Ascending aorta (tissue), 2 donors: ENCODE measurements at regions not wholly inside any gene's neighbourhood (a gene's known extent, or its start where the extent isn't known, plus 50 kb on each side); places are given as distances from the start of the nearest gene placed in this dataset.

Source experiments
- DNase-seq, 2 donors: peaks; one replicate each; pipeline ENCODE4 v3.0.0-alpha.2; 2019; ENCODE audit warnings: low spot score in 2 of 2
- H3K27ac ChIP-seq, 2 donors: fragments of 200-600 bp; sonication (generic); one replicate each; pipeline ENCODE4 v1.5.1; 2016 to 2017; ENCODE audit warnings: mild to moderate bottlenecking in 1 of 2
- H3K27me3 ChIP-seq: fragments of 200-600 bp; sonication (generic); one replicate; pipeline ENCODE4 v1.5.1; 2017
- H3K36me3 ChIP-seq, 2 donors: fragments of 200-600 bp; sonication (generic); one replicate each; pipeline ENCODE4 v1.5.1; 2016
- H3K4me1 ChIP-seq, 2 donors: fragments of 200-600 bp; sonication (generic); one replicate each; pipeline ENCODE4 v1.5.1; 2016 to 2017; ENCODE audit warnings: mild to moderate bottlenecking in 1 of 2
- H3K4me3 ChIP-seq, 2 donors: fragments of 200-600 bp; sonication (generic); one replicate each; pipeline ENCODE4 v1.5.1; 2016 to 2017; ENCODE audit warnings: mild to moderate bottlenecking in 1 of 2
- H3K9me3 ChIP-seq, 2 donors: fragments of 200-600 bp; sonication (generic); one replicate each; pipeline ENCODE4 v1.5.1; 2016
- intact Hi-C: fragments of 100-400 bp; cut with DNase I; formaldehyde crosslinking; loops from one replicate; pipeline ENCODE4 v1.15.1; 2023
- TF ChIP-seq, protein P1 (sequence below), 3 experiments: fragments of 200-600 bp in 2 of 3; fragments of 450-650 bp in 1 of 3; sonication (generic) in 2 of 3; IDR thresholded peaks; one replicate each; pipeline ENCODE4 v1.5.1; 2016 to 2019; ENCODE audit warnings: antibody characterized with exemption in 3 of 3, mild to moderate bottlenecking in 1 of 3, moderate library complexity in 1 of 3

DNA sequence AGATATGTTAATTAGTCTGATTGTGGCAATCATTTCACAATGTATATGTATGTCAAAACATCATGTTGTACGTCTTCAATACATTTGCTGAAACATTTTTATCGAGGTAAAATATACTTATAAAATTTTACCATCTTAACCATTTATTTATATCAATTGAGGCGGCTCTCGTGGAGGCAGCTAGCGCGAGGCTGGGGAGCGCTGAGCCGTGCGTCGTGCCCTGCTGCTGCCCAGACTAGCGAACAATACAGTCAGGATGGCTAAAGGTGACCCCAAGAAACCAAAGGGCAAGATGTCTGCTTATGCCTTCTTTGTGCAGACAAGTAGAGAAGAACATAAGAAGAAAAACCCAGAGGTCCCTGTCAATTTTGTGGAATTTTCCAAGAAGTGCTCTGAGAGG, 202.5 kb upstream of the PBX1 start:
- no peaks in the 10 kb centered on the region for H3K9me3 ChIP-seq
- no peaks in the 10 kb centered on the region for H3K27me3 ChIP-seq
- no peak for DNase-seq
- TF ChIP-seq, protein P1, sequence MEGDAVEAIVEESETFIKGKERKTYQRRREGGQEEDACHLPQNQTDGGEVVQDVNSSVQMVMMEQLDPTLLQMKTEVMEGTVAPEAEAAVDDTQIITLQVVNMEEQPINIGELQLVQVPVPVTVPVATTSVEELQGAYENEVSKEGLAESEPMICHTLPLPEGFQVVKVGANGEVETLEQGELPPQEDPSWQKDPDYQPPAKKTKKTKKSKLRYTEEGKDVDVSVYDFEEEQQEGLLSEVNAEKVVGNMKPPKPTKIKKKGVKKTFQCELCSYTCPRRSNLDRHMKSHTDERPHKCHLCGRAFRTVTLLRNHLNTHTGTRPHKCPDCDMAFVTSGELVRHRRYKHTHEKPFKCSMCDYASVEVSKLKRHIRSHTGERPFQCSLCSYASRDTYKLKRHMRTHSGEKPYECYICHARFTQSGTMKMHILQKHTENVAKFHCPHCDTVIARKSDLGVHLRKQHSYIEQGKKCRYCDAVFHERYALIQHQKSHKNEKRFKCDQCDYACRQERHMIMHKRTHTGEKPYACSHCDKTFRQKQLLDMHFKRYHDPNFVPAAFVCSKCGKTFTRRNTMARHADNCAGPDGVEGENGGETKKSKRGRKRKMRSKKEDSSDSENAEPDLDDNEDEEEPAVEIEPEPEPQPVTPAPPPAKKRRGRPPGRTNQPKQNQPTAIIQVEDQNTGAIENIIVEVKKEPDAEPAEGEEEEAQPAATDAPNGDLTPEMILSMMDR (IDR thresholded peaks at IDR 0.05): no peak
- no peaks in the 10 kb centered on the region for H3K36me3 ChIP-seq
- no peak overlapping the region for H3K27ac ChIP-seq
- H3K4me1 ChIP-seq: no peaks in the 10 kb centered on the region
- H3K4me3 ChIP-seq: no peak overlapping the region
- intact Hi-C loops: no loop called here

GRCh38 chr1:164360265-164360664, 198.7 kb upstream of the PBX1 start:
- Histone ChIP-seq H3K27me3 (no peaks in the 10 kb centered on the region), H3K27ac (no peak overlapping the region), H3K9me3 (no peaks in the 10 kb centered on the region), H3K4me1 (no peaks in the 10 kb centered on the region), H3K4me3 (no peak overlapping the region), H3K36me3 (no peaks in the 10 kb centered on the region)
- DNase-seq: no peak
- intact Hi-C loops: no loop called here
- TF ChIP-seq, protein P1 (IDR thresholded peaks at IDR 0.05): no peak

GRCh38 chr1:164361927-164362326, 197.1 kb upstream of the PBX1 start:
- DNase-seq: no peak
- no peaks in the 10 kb centered on the region for H3K27me3 ChIP-seq
- intact Hi-C loops: no loop called here
- H3K27ac ChIP-seq: no peak overlapping the region
- H3K4me3 ChIP-seq: no peak overlapping the region
- no peaks in the 10 kb centered on the region for H3K36me3 ChIP-seq
- peaks cover 0 to 12% of the 10 kb centered on the region in 2 donors for H3K9me3 ChIP-seq
- TF ChIP-seq, protein P1 (IDR thresholded peaks at IDR 0.05): no peak
- H3K4me1 ChIP-seq: no peaks in the 10 kb centered on the region

DNA sequence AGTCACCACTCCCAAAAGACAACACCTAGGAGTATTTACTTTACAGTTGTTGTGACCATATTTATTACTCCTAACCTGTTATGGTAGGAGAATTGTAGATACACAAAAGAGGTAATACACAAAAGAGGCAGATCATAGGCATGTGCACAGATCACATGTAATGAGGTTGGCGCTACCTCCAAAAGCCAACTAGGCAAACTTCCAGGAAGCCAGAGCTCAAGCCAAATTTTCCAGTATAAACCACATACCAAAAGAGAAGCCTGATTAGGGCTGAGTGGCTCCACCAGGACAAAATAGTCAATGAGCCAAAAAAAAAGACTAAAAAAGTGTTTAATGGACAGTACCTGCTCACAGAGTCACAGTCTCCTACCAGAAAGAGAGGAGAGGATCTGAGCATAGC, 195.0 kb upstream of the PBX1 start:
- no peak for DNase-seq
- peaks cover 0 to 12% of the 10 kb centered on the region in 2 donors for H3K9me3 ChIP-seq
- H3K27ac ChIP-seq: no peak overlapping the region
- no peaks in the 10 kb centered on the region for H3K27me3 ChIP-seq
- intact Hi-C loops: no loop called here
- TF ChIP-seq, protein P1 (IDR thresholded peaks at IDR 0.05): no peak
- H3K36me3 ChIP-seq: no peaks in the 10 kb centered on the region
- no peak overlapping the region for H3K4me3 ChIP-seq
- no peaks in the 10 kb centered on the region for H3K4me1 ChIP-seq

- Histone ChIP-seq H3K4me1 (peaks cover 0 to 4% of the 10 kb centered on the region in 2 donors), H3K4me3 (no peak overlapping the region), H3K27ac (no peak overlapping the region), H3K36me3 (no peaks in the 10 kb centered on the region), H3K9me3 (peaks cover 0 to 12% of the 10 kb centered on the region in 2 donors), H3K27me3 (no peaks in the 10 kb centered on the region)
- no peak for DNase-seq
- TF ChIP-seq, protein P1 (IDR thresholded peaks at IDR 0.05): no peak
- intact Hi-C loops: no loop called here
Observed at GRCh38 chr1:164366014-164366413, 193.0 kb upstream of the PBX1 start.
